GM23338 (cell line): ENCODE measurements at regions not wholly inside any gene's neighbourhood (a gene's known extent, or its start where the extent isn't known, plus 50 kb on each side); places are given as distances from the start of the nearest gene placed in this dataset.

ENCODE experiments used
- ATAC-seq: fragments of 200-7000 bp; cut with Tn5 transposase; 3 replicates; pipeline ENCODE4 v1.9.1; 2020
- DNase-seq: peaks from one replicate; pipeline ENCODE4 v3.0.0-alpha.2; 2015; ENCODE audit warnings: low spot score
- H2AFZ ChIP-seq: fragments of 200-600 bp; sonication (generic); 2 replicates; pipeline ENCODE4 v1.8.0; 2016; ENCODE audit warnings: antibody characterized with exemption, mild to moderate bottlenecking, moderate library complexity
- H3F3A ChIP-seq: fragments of 200-600 bp; sonication (generic); replicated peaks from 2 replicates; pipeline ENCODE4 v1.8.0; 2017; ENCODE audit warnings: antibody characterized with exemption, mixed run types, low read depth
- H3K27ac ChIP-seq: fragments of 200-600 bp; sonication (generic); 2 replicates; pipeline ENCODE4 v1.6.1; 2016; ENCODE audit warnings: low read depth
- H3K27me3 ChIP-seq: fragments of 200-600 bp; sonication (generic); 2 replicates; pipeline ENCODE4 v1.8.0; 2016; ENCODE audit warnings: mild to moderate bottlenecking, mixed run types, moderate library complexity; ENCODE audit not compliant: insufficient read depth
- H3K36me3 ChIP-seq: fragments of 200-600 bp; sonication (generic); 2 replicates; pipeline ENCODE4 v1.8.0; 2016; ENCODE audit warnings: mild to moderate bottlenecking; ENCODE audit not compliant: insufficient read depth
- H3K4me1 ChIP-seq: fragments of 200-600 bp; sonication (generic); 2 replicates; pipeline ENCODE4 v1.8.0; 2016; ENCODE audit warnings: mild to moderate bottlenecking, moderate library complexity; ENCODE audit not compliant: insufficient read depth
- H3K4me2 ChIP-seq: fragments of 200-600 bp; sonication (generic); 2 replicates; pipeline ENCODE4 v1.7.1; 2017; ENCODE audit warnings: mixed run types
- H3K4me3 ChIP-seq: fragments of 200-600 bp; sonication (generic); 2 replicates; pipeline ENCODE4 v1.6.1; 2016; ENCODE audit warnings: mixed run types
- H3K79me2 ChIP-seq: fragments of 200-600 bp; sonication (generic); replicated peaks from 2 replicates; pipeline ENCODE4 v1.8.0; 2017; ENCODE audit warnings: mild to moderate bottlenecking; ENCODE audit not compliant: insufficient read depth
- H3K9me2 ChIP-seq: fragments of 200-600 bp; sonication (generic); 2 replicates; pipeline ENCODE4 v1.8.0; 2017; ENCODE audit not compliant: insufficient read depth
- H4K20me1 ChIP-seq: fragments of 200-600 bp; sonication (generic); replicated peaks from 2 replicates; pipeline ENCODE4 v1.8.0; 2017; ENCODE audit warnings: mild to moderate bottlenecking; ENCODE audit not compliant: insufficient read depth
- H3K27ac Mint-ChIP-seq: 2 replicates; pipeline ENCODE4 v1.8.0; 2020; ENCODE audit warnings: inconsistent platforms, mild to moderate bottlenecking, moderate library complexity, mixed read lengths
- H3K27me3 Mint-ChIP-seq: 3 replicates; pipeline ENCODE4 v1.8.0; 2022; ENCODE audit warnings: low read depth, mild to moderate bottlenecking, moderate library complexity, mixed read lengths, inconsistent platforms; ENCODE audit not compliant: insufficient read depth, poor library complexity
- H3K36me3 Mint-ChIP-seq: 3 replicates; pipeline ENCODE4 v1.8.0; 2021; ENCODE audit warnings: low read depth, mild to moderate bottlenecking, inconsistent platforms, moderate library complexity, mixed read lengths
- H3K4me1 Mint-ChIP-seq: 3 replicates; pipeline ENCODE4 v1.8.0; 2020; ENCODE audit warnings: mild to moderate bottlenecking, inconsistent platforms, mixed read lengths
- H3K4me3 Mint-ChIP-seq: 3 replicates; pipeline ENCODE4 v1.8.0; 2021; ENCODE audit warnings: moderate library complexity, mild to moderate bottlenecking, inconsistent platforms, mixed read lengths
- H3K9me3 Mint-ChIP-seq: 3 replicates; pipeline ENCODE4 v1.8.0; 2020; ENCODE audit warnings: moderate library complexity, mild to moderate bottlenecking, inconsistent platforms, mixed read lengths
- CREB1 ChIP-seq: fragments of 250-450 bp; sonication (Bioruptor Pico); IDR thresholded peaks from 2 replicates; pipeline ENCODE4 v1.5.0; 2020; ENCODE audit warnings: low read depth, mild to moderate bottlenecking, moderate library complexity
- EZH2 ChIP-seq: fragments of 200-600 bp; sonication (generic); IDR thresholded peaks from one replicate; pipeline ENCODE4 v1.8.0; 2017; ENCODE audit warnings: antibody characterized with exemption, mild to moderate bottlenecking, low read depth; ENCODE audit not compliant: unreplicated experiment
- EZH2phosphoT487 ChIP-seq: fragments of 200-600 bp; sonication (generic); IDR thresholded peaks from one replicate; pipeline ENCODE4 v1.8.1; 2018; ENCODE audit warnings: antibody characterized with exemption; ENCODE audit not compliant: unreplicated experiment
- JUNB ChIP-seq: IDR thresholded peaks from one replicate; pipeline ENCODE4 v1.6.1; 2016; ENCODE audit warnings: antibody characterized with exemption; ENCODE audit not compliant: unreplicated experiment
- NANOG ChIP-seq: IDR thresholded peaks from 2 replicates; pipeline ENCODE4 v1.6.1; 2016; ENCODE audit warnings: antibody characterized with exemption, borderline replicate concordance
- POLR2AphosphoS5 ChIP-seq: IDR thresholded peaks from 2 replicates; pipeline ENCODE4 v1.6.1; 2016; ENCODE audit warnings: antibody characterized with exemption, low read depth
- REST ChIP-seq: IDR thresholded peaks from one replicate; pipeline ENCODE4 v1.6.1; 2018; ENCODE audit warnings: antibody characterized with exemption; ENCODE audit not compliant: unreplicated experiment
- STAT1 ChIP-seq: IDR thresholded peaks from one replicate; pipeline ENCODE4 v1.6.1; 2016; ENCODE audit warnings: antibody characterized with exemption; ENCODE audit not compliant: unreplicated experiment
- ZNF114 ChIP-seq: fragments of 250-450 bp; sonication (Bioruptor Pico); IDR thresholded peaks from 2 replicates; pipeline ENCODE4 v1.5.0; 2020; ENCODE audit warnings: mild to moderate bottlenecking, moderate library complexity
- ZNF331 ChIP-seq: fragments of 250-450 bp; sonication (Bioruptor Pico); IDR thresholded peaks from 2 replicates; pipeline ENCODE4 v1.5.0; 2020; ENCODE audit warnings: low read depth, mild to moderate bottlenecking, moderate library complexity
- ZNF462 ChIP-seq: fragments of 250-450 bp; sonication (Bioruptor Pico); IDR thresholded peaks from 2 replicates; pipeline ENCODE4 v1.5.0; 2020; ENCODE audit warnings: mild to moderate bottlenecking, moderate library complexity
- TF ChIP-seq, protein P1 (sequence below), 2 experiments: fragments of 200-600 bp in 1 of 2; sonication (generic) in 1 of 2; conservative IDR thresholded peaks; 2 replicates each; pipeline versions ENCODE4 v1.5.1 to v1.6.1; 2016 to 2017; ENCODE audit warnings: antibody characterized with exemption in 2 of 2, low read depth in 2 of 2, mild to moderate bottlenecking in 2 of 2, moderate library complexity in 1 of 2
- TF ChIP-seq, protein P2 (sequence below): IDR thresholded peaks from 2 replicates; pipeline ENCODE4 v1.6.1; 2016; ENCODE audit warnings: antibody characterized with exemption

GRCh38 chr20:51334609-51335008 is 207.9 kb downstream of the NFATC2 start:
- Mint-ChIP-seq H3K27me3 (peaks cover 4% of the 10 kb centered on the region), H3K9me3 (peaks cover 4% of the 10 kb centered on the region; the same call in 1 of the 3 replicates), H3K4me3 (no peak overlapping the region), H3K4me1 (no peaks in the 10 kb centered on the region), H3K36me3 (no peaks in the 10 kb centered on the region; the same call in 2 of the 3 replicates), H3K27ac (no peak overlapping the region)
- H2AFZ ChIP-seq, result no peak overlapping the region; the same call in 1 of the 2 replicates
- H3K27me3 ChIP-seq, result no peaks in the 10 kb centered on the region
- no peaks in the 10 kb centered on the region for H3K4me1 ChIP-seq
- peaks cover 12% of the 10 kb centered on the region for H3K9me2 ChIP-seq
- TF ChIP-seq ZNF331 (no peak), EZH2phosphoT487 (no peak), ZNF462 (CRISPR knock-in tag) (no peak), STAT1 (no peak), EZH2 (no peak), NANOG (no peak), POLR2AphosphoS5 (no peak), ZNF114 (CRISPR knock-in tag) (no peak), CREB1 (CRISPR knock-in tag) (no peak), JUNB (no peak), REST (no peak)
- TF ChIP-seq, protein P1, sequence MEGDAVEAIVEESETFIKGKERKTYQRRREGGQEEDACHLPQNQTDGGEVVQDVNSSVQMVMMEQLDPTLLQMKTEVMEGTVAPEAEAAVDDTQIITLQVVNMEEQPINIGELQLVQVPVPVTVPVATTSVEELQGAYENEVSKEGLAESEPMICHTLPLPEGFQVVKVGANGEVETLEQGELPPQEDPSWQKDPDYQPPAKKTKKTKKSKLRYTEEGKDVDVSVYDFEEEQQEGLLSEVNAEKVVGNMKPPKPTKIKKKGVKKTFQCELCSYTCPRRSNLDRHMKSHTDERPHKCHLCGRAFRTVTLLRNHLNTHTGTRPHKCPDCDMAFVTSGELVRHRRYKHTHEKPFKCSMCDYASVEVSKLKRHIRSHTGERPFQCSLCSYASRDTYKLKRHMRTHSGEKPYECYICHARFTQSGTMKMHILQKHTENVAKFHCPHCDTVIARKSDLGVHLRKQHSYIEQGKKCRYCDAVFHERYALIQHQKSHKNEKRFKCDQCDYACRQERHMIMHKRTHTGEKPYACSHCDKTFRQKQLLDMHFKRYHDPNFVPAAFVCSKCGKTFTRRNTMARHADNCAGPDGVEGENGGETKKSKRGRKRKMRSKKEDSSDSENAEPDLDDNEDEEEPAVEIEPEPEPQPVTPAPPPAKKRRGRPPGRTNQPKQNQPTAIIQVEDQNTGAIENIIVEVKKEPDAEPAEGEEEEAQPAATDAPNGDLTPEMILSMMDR (conservative IDR thresholded peaks at IDR 0.05; ENCODE audit: low read depth in 2 of 2), result no peak
- TF ChIP-seq, protein P2, sequence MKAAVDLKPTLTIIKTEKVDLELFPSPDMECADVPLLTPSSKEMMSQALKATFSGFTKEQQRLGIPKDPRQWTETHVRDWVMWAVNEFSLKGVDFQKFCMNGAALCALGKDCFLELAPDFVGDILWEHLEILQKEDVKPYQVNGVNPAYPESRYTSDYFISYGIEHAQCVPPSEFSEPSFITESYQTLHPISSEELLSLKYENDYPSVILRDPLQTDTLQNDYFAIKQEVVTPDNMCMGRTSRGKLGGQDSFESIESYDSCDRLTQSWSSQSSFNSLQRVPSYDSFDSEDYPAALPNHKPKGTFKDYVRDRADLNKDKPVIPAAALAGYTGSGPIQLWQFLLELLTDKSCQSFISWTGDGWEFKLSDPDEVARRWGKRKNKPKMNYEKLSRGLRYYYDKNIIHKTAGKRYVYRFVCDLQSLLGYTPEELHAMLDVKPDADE, result no peak
- DNase-seq (no peak), ATAC-seq (no peak)
- no peak overlapping the region for H3K4me2 ChIP-seq
- H4K20me1 ChIP-seq, result no peaks in the 10 kb centered on the region
- H3K79me2 ChIP-seq, result no peaks in the 10 kb centered on the region
- H3K27ac ChIP-seq, result no peak overlapping the region
- no peaks in the 10 kb centered on the region for H3K36me3 ChIP-seq
- no peaks in the 10 kb centered on the region for H3F3A ChIP-seq
- H3K4me3 ChIP-seq, result no peak overlapping the region
